Heart left ventricle (tissue), 13 donors: ENCODE measurements at regions not wholly inside any gene's neighbourhood (a gene's known extent, or its start where the extent isn't known, plus 50 kb on each side); places are given as distances from the start of the nearest gene placed in this dataset.
"Not testable (repeated sequence)": the region's sequence is repeated elsewhere in the genome, so short reads cannot be mapped to it uniquely, and the experiment has no call there.

Source experiments
- POLR2A ChIP-seq, 2 donors: fragments of 450-650 bp; IDR thresholded peaks; one replicate each; pipeline ENCODE4 v1.6.1; 2017; ENCODE audit warnings: antibody characterized with exemption in 2 of 2, mild to moderate bottlenecking in 2 of 2, moderate library complexity in 2 of 2
- TF ChIP-seq, protein P1 (sequence below), 12 donors: fragments of 200-600 bp; sonication (generic) in 4 of 12; IDR thresholded peaks; one replicate each; pipeline versions ENCODE4 v1.5.0 to v1.8.0; 2018 to 2022; ENCODE audit warnings: antibody characterized with exemption in 12 of 12, mild to moderate bottlenecking in 5 of 12
- donor health status: ischemic (EF 13 %, LVEDD 7.1; RV severe dilation, severe dysfunction).
- donor health status: DM: no; HTN: yes; CAD: no.
- donor health status: DM: no; HTN: no; CAD: no.
- donor health status: ischemic (EF 25% LVEDD 6.9; RV normal size, moderate dysfunction).
- donor health status: ischemic (EF 25% LVEDD 5.7; RV mildly dilated, moderate dysfunction).
- donor health status: ischemic (EF 35%, LVEDD 5.7; RV mildly dilated, moderate dysfunction).
- donor health status: nonischemic (EF 11% LVEDD 7.7; RV severe dilation, severe dysfunction).
- donor health status: DM: yes; HTN: yes; CAD: no.
- donor health status: PGD.
- donor health status: ischemic (EF 29% LVEDD 5.4; RV normal size, mild dysfunction).
- donor health status: nonischemic (EF 23%, LVEDD 6.1; RV moderate dilation, normal function).

- TF ChIP-seq POLR2A (IDR thresholded peaks at IDR 0.05): not testable (repeated sequence)
- TF ChIP-seq, protein P1, sequence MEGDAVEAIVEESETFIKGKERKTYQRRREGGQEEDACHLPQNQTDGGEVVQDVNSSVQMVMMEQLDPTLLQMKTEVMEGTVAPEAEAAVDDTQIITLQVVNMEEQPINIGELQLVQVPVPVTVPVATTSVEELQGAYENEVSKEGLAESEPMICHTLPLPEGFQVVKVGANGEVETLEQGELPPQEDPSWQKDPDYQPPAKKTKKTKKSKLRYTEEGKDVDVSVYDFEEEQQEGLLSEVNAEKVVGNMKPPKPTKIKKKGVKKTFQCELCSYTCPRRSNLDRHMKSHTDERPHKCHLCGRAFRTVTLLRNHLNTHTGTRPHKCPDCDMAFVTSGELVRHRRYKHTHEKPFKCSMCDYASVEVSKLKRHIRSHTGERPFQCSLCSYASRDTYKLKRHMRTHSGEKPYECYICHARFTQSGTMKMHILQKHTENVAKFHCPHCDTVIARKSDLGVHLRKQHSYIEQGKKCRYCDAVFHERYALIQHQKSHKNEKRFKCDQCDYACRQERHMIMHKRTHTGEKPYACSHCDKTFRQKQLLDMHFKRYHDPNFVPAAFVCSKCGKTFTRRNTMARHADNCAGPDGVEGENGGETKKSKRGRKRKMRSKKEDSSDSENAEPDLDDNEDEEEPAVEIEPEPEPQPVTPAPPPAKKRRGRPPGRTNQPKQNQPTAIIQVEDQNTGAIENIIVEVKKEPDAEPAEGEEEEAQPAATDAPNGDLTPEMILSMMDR (IDR thresholded peaks at IDR 0.05): not testable (repeated sequence)
These were observed 1023.0 kb upstream of the DEFB115 start for GRCh38 chr20:30234477-30234876.
